ENCODE measurements at regions not wholly inside any gene's neighbourhood (a gene's known extent, or its start where the extent isn't known, plus 50 kb on each side); places are given as distances from the start of the nearest gene placed in this dataset.

DNA sequence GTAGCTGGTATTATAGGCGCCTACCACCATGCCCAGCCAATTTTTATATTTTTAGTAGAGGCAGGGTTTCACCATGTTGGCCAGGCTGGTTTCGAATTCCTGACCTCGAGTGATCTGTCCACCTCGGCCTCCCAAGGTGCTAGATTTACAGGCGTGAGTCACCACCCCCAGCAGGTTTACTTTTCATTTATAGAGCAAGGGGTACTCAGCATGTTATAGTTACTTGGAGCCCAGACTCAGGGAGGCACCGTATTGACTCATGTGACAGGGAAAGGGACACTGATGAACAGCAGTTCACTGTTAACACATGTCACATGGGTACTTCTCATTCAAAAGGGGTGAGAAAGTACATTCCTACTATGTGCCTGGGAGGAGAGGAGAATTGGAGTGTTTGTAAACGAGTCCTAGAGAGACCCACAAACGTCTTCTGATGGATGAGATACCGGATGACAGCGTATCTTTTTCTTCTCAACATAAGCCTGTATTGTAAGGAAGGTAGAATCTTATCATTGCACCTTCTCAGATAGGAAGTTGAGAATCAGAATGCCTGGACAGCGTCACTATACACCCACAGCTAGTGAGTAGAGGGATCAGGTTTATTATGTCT lies 510.0 kb downstream of the USP25 start:
- H3K36me3 ChIP-seq (ENCODE audit: control insufficient read depth in 1 of 2, insufficient read depth in 2 of 2, low read length in 2 of 2) = no peaks in the 10 kb centered on the region
- H3K9ac ChIP-seq (ENCODE audit: low read depth in 1 of 2, low read length in 2 of 2) = no peak overlapping the region
- H3K4me3 ChIP-seq (ENCODE audit: low read depth in 1 of 2, low read length in 2 of 2) = no peak overlapping the region
- no peaks in the 10 kb centered on the region for H3K27me3 ChIP-seq (ENCODE audit: control insufficient read depth in 1 of 2, insufficient read depth in 2 of 2, low read length in 2 of 2)
- H3K9me3 ChIP-seq (ENCODE audit: control insufficient read depth in 1 of 2, low read length in 2 of 2) = peaks cover 2 to 7% of the 10 kb centered on the region in 2 donors
- H3K27ac ChIP-seq (ENCODE audit: low read depth, low read length) = no peak overlapping the region
- H3K4me1 ChIP-seq (ENCODE audit: control insufficient read depth in 1 of 2, insufficient read depth in 2 of 2, low read length in 2 of 2) = no peaks in the 10 kb centered on the region

DNA sequence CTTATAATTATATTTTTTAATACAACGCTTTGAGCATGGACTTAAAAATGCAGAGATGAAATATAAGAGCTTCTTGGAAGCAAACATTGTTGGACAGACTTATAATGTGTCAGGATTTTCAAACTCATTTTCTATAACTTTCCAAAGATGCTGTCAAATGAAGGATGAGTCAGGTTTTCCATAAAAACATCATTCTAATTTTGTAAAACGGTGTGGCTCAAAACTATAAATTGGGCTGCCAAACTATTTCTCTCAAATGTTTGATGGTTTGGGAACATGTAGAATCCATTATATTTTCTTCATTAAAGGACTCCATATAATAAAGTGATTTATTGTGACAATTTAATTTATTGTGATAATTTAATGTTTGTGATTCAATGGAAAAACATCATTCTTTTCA lies 511.2 kb downstream of the USP25 start:
- no peak overlapping the region for H3K27ac ChIP-seq (ENCODE audit: low read depth, low read length)
- no peak overlapping the region for H3K4me3 ChIP-seq (ENCODE audit: low read depth in 1 of 2, low read length in 2 of 2)
- H3K27me3 ChIP-seq (ENCODE audit: control insufficient read depth in 1 of 2, insufficient read depth in 2 of 2, low read length in 2 of 2) = no peaks in the 10 kb centered on the region
- peaks cover 0 to 2% of the 10 kb centered on the region in 2 donors for H3K9me3 ChIP-seq (ENCODE audit: control insufficient read depth in 1 of 2, low read length in 2 of 2)
- no peak overlapping the region for H3K9ac ChIP-seq (ENCODE audit: low read depth in 1 of 2, low read length in 2 of 2)
- no peaks in the 10 kb centered on the region for H3K36me3 ChIP-seq (ENCODE audit: control insufficient read depth in 1 of 2, insufficient read depth in 2 of 2, low read length in 2 of 2)
- H3K4me1 ChIP-seq (ENCODE audit: control insufficient read depth in 1 of 2, insufficient read depth in 2 of 2, low read length in 2 of 2) = no peaks in the 10 kb centered on the region

DNA sequence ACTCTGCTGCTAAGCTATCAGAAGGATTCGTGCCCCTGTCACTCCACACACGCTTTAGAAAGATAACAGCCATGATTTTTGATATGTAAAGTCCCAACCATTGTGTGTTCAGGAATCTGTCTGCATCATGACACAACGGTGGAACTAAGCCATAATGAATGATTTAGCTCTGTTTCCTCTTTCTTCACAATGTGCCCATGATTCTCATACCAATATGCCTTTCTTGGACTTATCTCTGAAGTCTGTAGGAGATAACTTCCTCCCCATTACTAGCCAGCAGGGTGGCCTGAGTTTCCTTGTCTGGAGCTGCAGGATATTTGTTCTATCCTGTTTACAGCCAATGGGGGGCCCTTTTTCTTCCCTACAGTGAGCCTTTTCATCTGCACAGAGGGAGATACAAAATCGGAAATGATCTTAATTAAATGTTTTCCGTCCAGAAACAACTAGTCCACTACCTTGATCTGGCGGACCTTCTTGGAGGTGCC lies 511.7 kb downstream of the USP25 start:
- Histone ChIP-seq H3K27ac (ENCODE audit: low read depth, low read length) (no peak overlapping the region), H3K27me3 (ENCODE audit: control insufficient read depth in 1 of 2, insufficient read depth in 2 of 2, low read length in 2 of 2) (no peaks in the 10 kb centered on the region), H3K4me3 (ENCODE audit: low read depth in 1 of 2, low read length in 2 of 2) (no peak overlapping the region), H3K36me3 (ENCODE audit: control insufficient read depth in 1 of 2, insufficient read depth in 2 of 2, low read length in 2 of 2) (no peaks in the 10 kb centered on the region), H3K9me3 (ENCODE audit: control insufficient read depth in 1 of 2, low read length in 2 of 2) (peaks cover 0 to 2% of the 10 kb centered on the region in 2 donors), H3K9ac (ENCODE audit: low read depth in 1 of 2, low read length in 2 of 2) (no peak overlapping the region), H3K4me1 (ENCODE audit: control insufficient read depth in 1 of 2, insufficient read depth in 2 of 2, low read length in 2 of 2) (no peaks in the 10 kb centered on the region)

DNA sequence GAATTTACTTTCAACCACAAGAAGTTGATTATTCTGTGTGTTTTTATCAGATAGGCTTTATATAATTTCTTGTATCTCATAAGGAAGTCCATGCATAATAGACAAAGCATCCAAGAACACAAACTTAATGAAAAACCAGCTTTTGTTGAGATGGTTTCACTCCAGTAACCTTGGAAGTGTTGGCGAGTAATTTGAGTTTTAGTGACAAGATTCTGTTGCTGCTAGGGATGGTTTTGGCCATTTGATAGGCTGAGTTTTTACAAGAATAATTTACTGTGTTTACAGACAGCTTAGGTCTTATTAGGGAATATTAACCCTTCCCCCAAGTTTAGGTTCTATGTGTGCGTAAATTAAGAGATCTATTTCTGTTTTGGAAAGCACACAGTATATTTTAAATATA lies 513.6 kb downstream of the USP25 start:
- H3K9ac ChIP-seq (ENCODE audit: low read depth in 1 of 2, low read length in 2 of 2) = no peak overlapping the region
- no peak overlapping the region for H3K4me3 ChIP-seq (ENCODE audit: low read depth in 1 of 2, low read length in 2 of 2)
- no peaks in the 10 kb centered on the region for H3K36me3 ChIP-seq (ENCODE audit: control insufficient read depth in 1 of 2, insufficient read depth in 2 of 2, low read length in 2 of 2)
- H3K4me1 ChIP-seq (ENCODE audit: control insufficient read depth in 1 of 2, insufficient read depth in 2 of 2, low read length in 2 of 2) = no peaks in the 10 kb centered on the region
- H3K27ac ChIP-seq (ENCODE audit: low read depth, low read length) = no peak overlapping the region
- H3K27me3 ChIP-seq (ENCODE audit: control insufficient read depth in 1 of 2, insufficient read depth in 2 of 2, low read length in 2 of 2) = no peaks in the 10 kb centered on the region
- peaks cover 0 to 2% of the 10 kb centered on the region in 2 donors for H3K9me3 ChIP-seq (ENCODE audit: control insufficient read depth in 1 of 2, low read length in 2 of 2)

DNA sequence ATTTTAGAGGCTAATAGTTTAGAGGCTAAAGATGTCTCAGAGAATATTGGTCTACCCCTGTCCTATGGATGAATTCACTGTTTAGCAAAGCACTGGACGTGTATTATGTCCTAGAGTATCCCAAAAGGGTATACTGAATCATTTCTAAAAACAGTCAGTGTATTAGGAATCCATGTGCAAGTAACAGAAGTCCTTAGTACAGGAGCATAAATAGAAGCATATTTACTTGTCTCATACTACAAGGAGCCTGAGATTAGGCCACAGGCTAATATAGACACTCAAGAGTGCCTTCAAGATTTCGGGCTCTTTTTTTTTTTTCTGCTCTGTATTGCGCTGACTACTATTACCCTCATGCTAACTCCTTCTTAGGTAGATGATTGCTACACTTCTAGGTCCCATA lies 518.9 kb downstream of the USP25 start:
- Histone ChIP-seq H3K27ac (ENCODE audit: low read depth, low read length) (no peak overlapping the region), H3K27me3 (ENCODE audit: control insufficient read depth in 1 of 2, insufficient read depth in 2 of 2, low read length in 2 of 2) (no peaks in the 10 kb centered on the region), H3K9me3 (ENCODE audit: control insufficient read depth in 1 of 2, low read length in 2 of 2) (peaks cover 0 to 3% of the 10 kb centered on the region in 2 donors), H3K4me3 (ENCODE audit: low read depth in 1 of 2, low read length in 2 of 2) (no peak overlapping the region), H3K9ac (ENCODE audit: low read depth in 1 of 2, low read length in 2 of 2) (no peak overlapping the region), H3K36me3 (ENCODE audit: control insufficient read depth in 1 of 2, insufficient read depth in 2 of 2, low read length in 2 of 2) (no peaks in the 10 kb centered on the region), H3K4me1 (ENCODE audit: control insufficient read depth in 1 of 2, insufficient read depth in 2 of 2, low read length in 2 of 2) (no peaks in the 10 kb centered on the region)

DNA sequence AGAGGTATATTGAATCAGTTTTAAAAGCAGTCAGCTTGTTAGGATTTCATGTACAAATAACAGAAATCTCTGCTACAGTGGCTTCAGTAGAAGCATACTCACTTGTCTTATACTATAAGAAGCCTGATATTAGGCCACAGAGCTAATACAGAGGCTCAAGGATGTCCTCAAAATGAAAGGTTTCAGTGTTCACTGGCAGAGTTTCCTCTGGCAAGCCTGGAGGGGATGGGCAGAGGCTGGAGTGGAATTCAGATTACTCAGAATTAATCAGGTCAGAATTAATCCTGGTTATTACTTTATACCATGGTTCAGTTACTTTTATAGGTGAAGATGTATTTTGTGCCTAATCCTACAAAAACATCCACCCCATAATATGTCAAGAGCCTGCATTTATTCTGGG lies 520.5 kb downstream of the USP25 start:
- peaks cover 0 to 3% of the 10 kb centered on the region in 2 donors for H3K9me3 ChIP-seq (ENCODE audit: control insufficient read depth in 1 of 2, low read length in 2 of 2)
- H3K4me3 ChIP-seq (ENCODE audit: low read depth in 1 of 2, low read length in 2 of 2) = no peak overlapping the region
- H3K9ac ChIP-seq (ENCODE audit: low read depth in 1 of 2, low read length in 2 of 2) = no peak overlapping the region
- no peaks in the 10 kb centered on the region for H3K36me3 ChIP-seq (ENCODE audit: control insufficient read depth in 1 of 2, insufficient read depth in 2 of 2, low read length in 2 of 2)
- H3K4me1 ChIP-seq (ENCODE audit: control insufficient read depth in 1 of 2, insufficient read depth in 2 of 2, low read length in 2 of 2) = no peaks in the 10 kb centered on the region
- no peak overlapping the region for H3K27ac ChIP-seq (ENCODE audit: low read depth, low read length)
- H3K27me3 ChIP-seq (ENCODE audit: control insufficient read depth in 1 of 2, insufficient read depth in 2 of 2, low read length in 2 of 2) = no peaks in the 10 kb centered on the region

DNA sequence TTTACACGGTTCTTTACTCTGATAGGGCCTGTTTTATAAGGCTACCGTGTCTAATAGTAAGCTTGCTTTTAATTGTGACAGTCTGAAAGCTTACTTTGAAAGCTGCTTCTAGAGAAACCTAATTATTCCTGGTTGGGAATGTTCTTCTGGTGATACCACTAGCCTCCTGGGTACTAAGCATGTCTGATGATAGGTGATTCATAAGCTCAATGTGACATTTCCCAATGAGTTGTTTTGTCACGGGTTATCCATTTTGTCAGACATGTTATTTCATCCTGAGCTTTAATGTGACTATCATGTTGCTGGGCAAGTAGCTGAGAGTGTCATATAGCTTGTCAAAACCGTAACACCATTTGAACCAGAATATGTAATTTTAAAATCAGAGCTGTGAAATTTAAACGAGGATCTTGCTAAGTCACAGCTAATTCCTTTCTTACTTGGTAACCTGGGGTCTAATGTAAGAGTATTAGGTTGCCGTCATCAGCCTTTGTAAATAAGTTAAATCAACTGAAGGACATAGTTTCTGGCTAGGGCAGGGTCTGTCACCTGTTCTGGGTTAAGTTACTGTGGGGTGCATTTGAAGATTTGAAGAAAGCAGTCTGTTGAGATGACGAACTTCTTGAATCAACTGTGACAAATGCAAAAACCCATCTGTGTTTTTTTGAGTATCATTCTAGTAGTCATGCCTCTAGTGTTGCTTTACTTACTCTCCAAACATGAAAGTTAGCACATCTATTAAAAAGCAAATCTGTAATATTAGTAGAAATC lies 529.2 kb downstream of the USP25 start:
- no peak overlapping the region for H3K9ac ChIP-seq (ENCODE audit: low read depth in 1 of 2, low read length in 2 of 2)

DNA sequence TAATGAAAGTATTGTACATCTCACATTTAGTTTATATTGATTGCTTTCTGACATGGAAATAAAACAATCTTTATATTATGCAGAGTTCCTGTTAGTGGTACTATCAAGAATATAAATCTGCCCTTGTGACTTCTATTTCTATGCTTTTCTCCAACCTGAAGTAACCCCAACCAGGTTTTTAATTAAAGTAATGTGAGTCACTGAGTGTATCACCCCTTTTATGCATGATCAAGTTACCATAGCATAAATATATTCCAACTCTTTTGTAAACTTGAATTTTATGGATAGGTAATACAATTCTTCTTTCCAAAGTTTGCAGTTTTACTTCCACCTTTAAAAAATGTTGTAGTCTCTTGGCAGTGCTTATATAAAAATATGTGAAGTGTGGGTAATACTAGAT lies 532.3 kb downstream of the USP25 start:
- no peaks in the 10 kb centered on the region for H3K9me3 ChIP-seq (ENCODE audit: control insufficient read depth in 1 of 2, low read length in 2 of 2)
- no peak overlapping the region for H3K27ac ChIP-seq (ENCODE audit: low read depth, low read length)
- H3K4me1 ChIP-seq (ENCODE audit: control insufficient read depth in 1 of 2, insufficient read depth in 2 of 2, low read length in 2 of 2) = no peaks in the 10 kb centered on the region
- no peak overlapping the region for H3K9ac ChIP-seq (ENCODE audit: low read depth in 1 of 2, low read length in 2 of 2)
- no peaks in the 10 kb centered on the region for H3K36me3 ChIP-seq (ENCODE audit: control insufficient read depth in 1 of 2, insufficient read depth in 2 of 2, low read length in 2 of 2)
- no peak overlapping the region for H3K4me3 ChIP-seq (ENCODE audit: low read depth in 1 of 2, low read length in 2 of 2)
- H3K27me3 ChIP-seq (ENCODE audit: control insufficient read depth in 1 of 2, insufficient read depth in 2 of 2, low read length in 2 of 2) = no peaks in the 10 kb centered on the region

More for the DNA sequence above, 529.2 kb downstream of the USP25 start:
- Histone ChIP-seq H3K9me3 (ENCODE audit: control insufficient read depth in 1 of 2, low read length in 2 of 2) (peaks cover 3 to 4% of the 10 kb centered on the region in 2 donors), H3K27me3 (ENCODE audit: control insufficient read depth in 1 of 2, insufficient read depth in 2 of 2, low read length in 2 of 2) (no peaks in the 10 kb centered on the region), H3K36me3 (ENCODE audit: control insufficient read depth in 1 of 2, insufficient read depth in 2 of 2, low read length in 2 of 2) (no peaks in the 10 kb centered on the region), H3K4me1 (ENCODE audit: control insufficient read depth in 1 of 2, insufficient read depth in 2 of 2, low read length in 2 of 2) (no peaks in the 10 kb centered on the region), H3K27ac (ENCODE audit: low read depth, low read length) (no peak overlapping the region), H3K4me3 (ENCODE audit: low read depth in 1 of 2, low read length in 2 of 2) (no peak overlapping the region)

DNA sequence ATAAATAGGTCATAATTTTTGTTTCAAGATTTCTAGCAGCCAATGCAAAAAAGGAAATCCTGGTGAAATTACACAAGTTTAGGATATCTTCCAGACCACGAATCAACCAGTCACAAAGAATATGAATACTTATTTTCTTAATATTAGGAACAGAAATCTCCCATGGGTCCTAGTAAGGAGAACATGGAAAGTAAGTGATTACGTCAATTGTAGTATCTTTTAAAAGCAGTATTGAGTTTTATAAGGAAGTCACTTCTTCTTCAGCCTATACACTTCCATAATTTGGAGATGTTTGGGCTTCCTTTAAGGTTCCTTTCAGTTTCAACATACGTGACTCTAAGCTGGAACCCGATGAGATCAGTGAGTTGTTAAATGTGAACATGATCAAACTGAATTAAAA lies 534.5 kb downstream of the USP25 start:
- H3K27me3 ChIP-seq (ENCODE audit: control insufficient read depth in 1 of 2, insufficient read depth in 2 of 2, low read length in 2 of 2) = no peaks in the 10 kb centered on the region
- no peaks in the 10 kb centered on the region for H3K4me1 ChIP-seq (ENCODE audit: control insufficient read depth in 1 of 2, insufficient read depth in 2 of 2, low read length in 2 of 2)
- no peaks in the 10 kb centered on the region for H3K36me3 ChIP-seq (ENCODE audit: control insufficient read depth in 1 of 2, insufficient read depth in 2 of 2, low read length in 2 of 2)
- H3K27ac ChIP-seq (ENCODE audit: low read depth, low read length) = no peak overlapping the region
- H3K4me3 ChIP-seq (ENCODE audit: low read depth in 1 of 2, low read length in 2 of 2) = no peak overlapping the region
- no peak overlapping the region for H3K9ac ChIP-seq (ENCODE audit: low read depth in 1 of 2, low read length in 2 of 2)
- no peaks in the 10 kb centered on the region for H3K9me3 ChIP-seq (ENCODE audit: control insufficient read depth in 1 of 2, low read length in 2 of 2)

DNA sequence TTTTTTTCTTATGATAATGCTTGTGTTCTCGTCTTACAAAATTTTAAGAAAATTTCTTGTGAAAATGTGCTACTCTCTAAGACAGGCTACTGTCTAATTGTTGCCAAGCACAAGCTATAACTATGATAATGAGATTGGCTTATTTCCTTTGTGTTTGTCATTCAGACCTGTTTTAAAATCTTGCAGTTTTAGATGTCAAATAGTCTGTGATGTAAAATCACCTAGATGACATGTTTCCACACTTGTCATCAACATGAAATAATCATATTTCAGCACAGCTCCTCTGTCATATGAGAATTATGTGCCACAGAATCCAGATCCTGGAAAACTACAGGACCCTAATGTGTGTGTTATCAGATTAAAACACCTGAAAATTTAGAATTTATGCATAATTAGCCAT lies 539.7 kb downstream of the USP25 start:
- Histone ChIP-seq H3K9me3 (ENCODE audit: control insufficient read depth in 1 of 2, low read length in 2 of 2) (peaks cover 0 to 4% of the 10 kb centered on the region in 2 donors), H3K36me3 (ENCODE audit: control insufficient read depth in 1 of 2, insufficient read depth in 2 of 2, low read length in 2 of 2) (no peaks in the 10 kb centered on the region), H3K9ac (ENCODE audit: low read depth in 1 of 2, low read length in 2 of 2) (no peak overlapping the region), H3K4me3 (ENCODE audit: low read depth in 1 of 2, low read length in 2 of 2) (no peak overlapping the region), H3K27me3 (ENCODE audit: control insufficient read depth in 1 of 2, insufficient read depth in 2 of 2, low read length in 2 of 2) (no peaks in the 10 kb centered on the region), H3K4me1 (ENCODE audit: control insufficient read depth in 1 of 2, insufficient read depth in 2 of 2, low read length in 2 of 2) (no peaks in the 10 kb centered on the region), H3K27ac (ENCODE audit: low read depth, low read length) (no peak overlapping the region)

Measured in duodenal mucosa (tissue), 2 donors.